Thoracic aorta (tissue), 2 donors: ENCODE measurements at regions not wholly inside any gene's neighbourhood (a gene's known extent, or its start where the extent isn't known, plus 50 kb on each side); places are given as distances from the start of the nearest gene placed in this dataset.

Experiments
- ATAC-seq: fragments of 150-250 bp; one replicate; pipeline ENCODE4 v1.8.0; 2017; ENCODE audit warnings: low read depth; ENCODE audit not compliant: insufficient number of reproducible peaks, low FRiP score
- DNase-seq: peaks from one replicate; pipeline ENCODE4 v3.0.0-alpha.2; 2020; ENCODE audit warnings: low spot score
- H3K27ac ChIP-seq, 2 donors: fragments of 200-600 bp; sonication (generic); 1 replicate in 1 of 2; 2 replicates in 1 of 2; pipeline ENCODE4 v1.5.1; 2016; ENCODE audit warnings: mild to moderate bottlenecking in 2 of 2, moderate library complexity in 2 of 2
- H3K27me3 ChIP-seq: fragments of 200-600 bp; sonication (generic); replicated peaks from 2 replicates; pipeline ENCODE4 v1.6.0; 2016; ENCODE audit warnings: mild to moderate bottlenecking; ENCODE audit not compliant: insufficient read depth
- H3K36me3 ChIP-seq: fragments of 200-600 bp; sonication (generic); one replicate; pipeline ENCODE4 v1.5.1; 2016
- H3K4me1 ChIP-seq, 2 donors: fragments of 200-600 bp; sonication (generic); 1 replicate in 1 of 2; 2 replicates in 1 of 2; pipeline versions ENCODE4 v1.5.1 to v1.6.0; 2016; ENCODE audit warnings: low read depth in 2 of 2, mild to moderate bottlenecking in 1 of 2; ENCODE audit not compliant: control insufficient read depth in 1 of 2
- H3K4me3 ChIP-seq: fragments of 200-600 bp; sonication (generic); 2 replicates; pipeline ENCODE4 v1.5.1; 2016; ENCODE audit warnings: mild to moderate bottlenecking
- H3K9me3 ChIP-seq: fragments of 200-600 bp; sonication (generic); 2 replicates; pipeline ENCODE4 v1.5.1; 2016
- CTCF ChIP-seq: fragments of 200-600 bp; sonication (generic); IDR thresholded peaks from one replicate; pipeline ENCODE4 v1.5.1; 2019; ENCODE audit warnings: antibody characterized with exemption

DNA sequence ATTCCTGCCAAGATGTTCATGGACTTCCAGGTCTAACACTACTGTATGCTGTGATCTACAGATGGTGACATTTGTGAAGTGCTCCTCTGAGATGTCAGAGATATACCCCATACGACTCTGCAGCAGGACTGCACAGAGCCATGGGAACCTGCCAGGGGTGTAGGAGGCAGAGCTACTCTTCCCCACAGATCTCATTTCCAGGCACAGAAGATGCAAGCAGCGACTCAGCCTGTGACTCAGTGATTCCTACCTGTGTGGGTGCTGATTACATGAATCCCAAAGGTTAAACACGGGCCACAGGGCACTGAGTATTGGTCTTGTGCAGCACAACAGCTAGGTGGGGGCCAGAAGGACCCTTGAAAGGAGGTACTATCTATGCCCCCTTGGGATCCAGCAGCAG is 137.0 kb upstream of the SOX9 start:
- no peaks in the 10 kb centered on the region for H3K36me3 ChIP-seq
- no peak overlapping the region for H3K4me3 ChIP-seq
- TF ChIP-seq CTCF, result no peak
- no peaks in the 10 kb centered on the region for H3K27me3 ChIP-seq
- DNase-seq (no peak), ATAC-seq (no peak)
- no peak overlapping the region for H3K27ac ChIP-seq
- no peaks in the 10 kb centered on the region for H3K9me3 ChIP-seq
- no peaks in the 10 kb centered on the region for H3K4me1 ChIP-seq

- ATAC-seq (no peak), DNase-seq (no peak)
- Histone ChIP-seq H3K9me3 (no peaks in the 10 kb centered on the region), H3K4me3 (no peak overlapping the region), H3K27ac (no peak overlapping the region), H3K36me3 (no peaks in the 10 kb centered on the region), H3K27me3 (no peaks in the 10 kb centered on the region), H3K4me1 (no peaks in the 10 kb centered on the region)
- TF ChIP-seq CTCF, result no peak
Observed at GRCh38 chr17:71985111-71986039, 135.4 kb upstream of the SOX9 start.

GRCh38 chr17:71986886-71987285 is 133.9 kb upstream of the SOX9 start:
- no peaks in the 10 kb centered on the region for H3K27me3 ChIP-seq
- DNase-seq (no peak), ATAC-seq (no peak)
- H3K27ac ChIP-seq, result no peak overlapping the region
- H3K4me3 ChIP-seq, result no peak overlapping the region
- no peaks in the 10 kb centered on the region for H3K9me3 ChIP-seq
- H3K4me1 ChIP-seq, result no peaks in the 10 kb centered on the region
- H3K36me3 ChIP-seq, result no peaks in the 10 kb centered on the region
- no peak for TF ChIP-seq CTCF

DNA sequence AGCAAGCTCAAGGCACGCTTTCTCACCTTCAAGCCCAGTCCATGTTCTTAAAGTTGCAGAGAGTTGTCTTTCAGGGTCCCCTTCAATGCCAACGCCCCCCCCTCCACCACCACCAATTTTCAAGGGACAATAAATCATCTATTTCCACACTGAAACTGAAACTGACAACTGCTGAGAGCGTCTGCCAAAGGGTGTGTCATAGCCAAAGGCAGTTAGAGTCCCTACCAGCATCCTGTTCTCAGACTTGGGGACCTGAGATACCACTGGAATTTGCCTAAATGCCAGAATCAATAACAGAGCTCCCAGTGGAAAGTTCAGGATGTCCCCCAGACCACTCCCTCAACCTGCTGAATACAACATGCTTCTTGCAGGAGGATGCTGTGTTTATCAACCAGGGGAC is 133.2 kb upstream of the SOX9 start:
- TF ChIP-seq CTCF, result no peak
- no peak for ATAC-seq
- H3K9me3 ChIP-seq, result no peaks in the 10 kb centered on the region

GRCh38 chr17:71989117-71989516 is 131.7 kb upstream of the SOX9 start:
- Histone ChIP-seq H3K27me3 (no peaks in the 10 kb centered on the region), H3K4me1 (no peaks in the 10 kb centered on the region), H3K9me3 (no peaks in the 10 kb centered on the region), H3K27ac (no peak overlapping the region), H3K4me3 (no peak overlapping the region), H3K36me3 (no peaks in the 10 kb centered on the region)
- DNase-seq (no peak), ATAC-seq (no peak)
- no peak for TF ChIP-seq CTCF

More for the DNA sequence above, 133.2 kb upstream of the SOX9 start:
- Histone ChIP-seq H3K27me3 (no peaks in the 10 kb centered on the region), H3K4me1 (no peaks in the 10 kb centered on the region), H3K4me3 (no peak overlapping the region), H3K27ac (no peak overlapping the region), H3K36me3 (no peaks in the 10 kb centered on the region)
- DNase-seq, result no peak
